SK-N-SH (cell line): ENCODE measurements at regions not wholly inside any gene's neighbourhood (a gene's known extent, or its start where the extent isn't known, plus 50 kb on each side); places are given as distances from the start of the nearest gene placed in this dataset.

ENCODE experiments used
- CTCF ChIA-PET: fragments of 300-600, 350-600 bp; formaldehyde crosslinking; extraction: SDS; loops from one replicate; lab custom pipeline; 2021; lab: Yijun Ruan, JAX
- POLR2A ChIA-PET: fragments of 350-600 bp; sonication (Branson Sonifier 250); formaldehyde crosslinking; extraction: SDS; loops from one replicate; lab custom pipeline; 2020; ENCODE audit warnings: antibody characterized with exemption, inconsistent platforms; lab: Yijun Ruan, JAX
- DNase-seq: peaks from one replicate; pipeline ENCODE4 v3.0.0; 2012
- H2AFZ ChIP-seq: fragments of 200-600 bp; sonication (generic); 2 replicates; pipeline ENCODE4 v1.8.1; 2016; ENCODE audit warnings: antibody characterized with exemption, mild to moderate bottlenecking, low read depth
- H3F3A ChIP-seq: fragments of 200-600 bp; sonication (generic); replicated peaks from 2 replicates; pipeline ENCODE3; 2016; ENCODE audit warnings: antibody characterized with exemption, mild to moderate bottlenecking; ENCODE audit not compliant: insufficient read depth
- H3K27ac ChIP-seq, 2 experiments: fragments of 200-500 bp in 1 of 2; fragments of 200-600 bp in 1 of 2; sonication (Bioruptor generic) in 1 of 2; sonication (generic), shearing (Covaris generic) in 1 of 2; 2 replicates each; pipeline versions ENCODE4 v1.5.1 to v1.6.1; 2014 to 2016; ENCODE audit warnings: low read depth in 2 of 2, inconsistent platforms in 1 of 2, low read length in 1 of 2, mild to moderate bottlenecking in 1 of 2, mixed read lengths in 1 of 2
- H3K27me3 ChIP-seq: fragments of 200-600 bp; sonication (generic), shearing (Covaris generic); 2 replicates; pipeline ENCODE4 v1.6.1; 2016; ENCODE audit warnings: mixed run types; ENCODE audit not compliant: insufficient read depth
- H3K36me3 ChIP-seq, 2 experiments: fragments of 200-500 bp in 1 of 2; fragments of 200-600 bp in 1 of 2; sonication (Bioruptor generic) in 1 of 2; sonication (generic) in 1 of 2; replicated peaks in 1 of 2; 2 replicates each; pipeline versions ENCODE3 to v1.5.1; 2014 to 2016; ENCODE audit warnings: low read length in 1 of 2, mild to moderate bottlenecking in 1 of 2; ENCODE audit not compliant: insufficient read depth in 2 of 2, control insufficient read depth in 1 of 2
- H3K4me1 ChIP-seq, 2 experiments: fragments of 200-500 bp in 1 of 2; fragments of 200-600 bp in 1 of 2; sonication (Bioruptor generic) in 1 of 2; sonication (generic), shearing (Covaris generic) in 1 of 2; 2 replicates each; pipeline versions ENCODE4 v1.5.1 to v1.6.1; 2014 to 2016; ENCODE audit warnings: low read depth in 1 of 2, low read length in 1 of 2, mixed run types in 1 of 2; ENCODE audit not compliant: insufficient read depth in 2 of 2, control insufficient read depth in 1 of 2
- H3K4me2 ChIP-seq: fragments of 200-600 bp; sonication (generic), shearing (Covaris generic); 2 replicates; pipeline ENCODE4 v1.6.1; 2017; ENCODE audit warnings: mixed run types
- H3K4me3 ChIP-seq, 2 experiments: fragments of 200-500 bp in 1 of 2; fragments of 200-600 bp in 1 of 2; sonication (Bioruptor generic) in 1 of 2; sonication (generic), shearing (Covaris generic) in 1 of 2; 2 replicates each; pipeline versions ENCODE4 v1.5.1 to v1.8.1; 2014 to 2016; ENCODE audit warnings: low read depth in 2 of 2, inconsistent platforms in 1 of 2, low read length in 1 of 2, mild to moderate bottlenecking in 1 of 2, mixed read lengths in 1 of 2, moderate library complexity in 1 of 2
- H3K79me2 ChIP-seq: fragments of 200-600 bp; sonication (generic); 2 replicates; pipeline ENCODE4 v1.8.1; 2017; ENCODE audit warnings: mild to moderate bottlenecking; ENCODE audit not compliant: insufficient read depth
- H3K9ac ChIP-seq: fragments of 200-600 bp; sonication (generic); 2 replicates; pipeline ENCODE4 v1.6.1; 2017; ENCODE audit warnings: mixed run types
- H3K9me2 ChIP-seq: fragments of 200-600 bp; sonication (generic); 2 replicates; pipeline ENCODE4 v1.6.1; 2017; ENCODE audit warnings: mixed run types
- H3K9me3 ChIP-seq: fragments of 200-600 bp; sonication (generic); 2 replicates; pipeline ENCODE4 v1.6.1; 2017; ENCODE audit warnings: mixed run types, mild to moderate bottlenecking, moderate library complexity
- H4K20me1 ChIP-seq: fragments of 200-600 bp; sonication (generic); 2 replicates; pipeline ENCODE4 v1.6.1; 2017; ENCODE audit warnings: mild to moderate bottlenecking, mixed run types; ENCODE audit not compliant: insufficient read depth
- CHD2 ChIP-seq: fragments of 150-350 bp; IDR thresholded peaks from 2 replicates; pipeline ENCODE4 v1.6.1; 2018; ENCODE audit warnings: low read length; ENCODE audit not compliant: partially characterized antibody
- ELF1 ChIP-seq: IDR thresholded peaks from 2 replicates; pipeline ENCODE4 v1.4.0; 2012
- EP300 ChIP-seq, 2 experiments: IDR thresholded peaks; 2 replicates each; pipeline versions ENCODE4 v1.4.0 to v1.6.1; 2012; ENCODE audit warnings: borderline replicate concordance in 1 of 2, low read depth in 1 of 2, low read length in 1 of 2
- EZH2phosphoT487 ChIP-seq: fragments of 200-600 bp; sonication (generic); IDR thresholded peaks from 2 replicates; pipeline ENCODE4 v1.6.1; 2017; ENCODE audit warnings: low read depth, mixed run types, mild to moderate bottlenecking, antibody characterized with exemption, moderate library complexity, borderline replicate concordance
- FOSL2 ChIP-seq: IDR thresholded peaks from 2 replicates; pipeline ENCODE4 v1.4.0; 2012; ENCODE audit warnings: low read depth, mild to moderate bottlenecking, moderate library complexity, borderline replicate concordance
- FOXJ3 ChIP-seq: sonication (generic); formaldehyde crosslinking; IDR thresholded peaks from 2 replicates; pipeline ENCODE4 v1.5.1; 2020; ENCODE audit warnings: mild to moderate bottlenecking, missing genetic modification reagents
- FOXM1 ChIP-seq: IDR thresholded peaks from 2 replicates; pipeline ENCODE4 v1.4.0; 2012; ENCODE audit warnings: low read depth, mild to moderate bottlenecking
- NFIC ChIP-seq: IDR thresholded peaks from 2 replicates; pipeline ENCODE4 v1.4.0; 2012; ENCODE audit warnings: borderline replicate concordance
- POLR2AphosphoS5 ChIP-seq: IDR thresholded peaks from 2 replicates; pipeline ENCODE4 v1.6.1; 2012; ENCODE audit warnings: low read depth, low read length
- REST ChIP-seq: IDR thresholded peaks from 2 replicates; pipeline ENCODE4 v1.6.1; 2012; ENCODE audit warnings: mild to moderate bottlenecking, low read depth, low read length, moderate library complexity
- RFX5 ChIP-seq: IDR thresholded peaks from 2 replicates; pipeline ENCODE4 v1.6.1; 2012; ENCODE audit warnings: mild to moderate bottlenecking, improper control_type of control experiment, low read length
- SIN3A ChIP-seq: IDR thresholded peaks from 2 replicates; pipeline ENCODE4 v1.6.1; 2012; ENCODE audit warnings: low read depth, mild to moderate bottlenecking, low read length, moderate library complexity, borderline replicate concordance
- TAF1 ChIP-seq: IDR thresholded peaks from 2 replicates; pipeline ENCODE4 v1.6.1; 2012; ENCODE audit warnings: low read depth, mild to moderate bottlenecking, low read length, moderate library complexity, borderline replicate concordance
- TCF12 ChIP-seq: IDR thresholded peaks from 2 replicates; pipeline ENCODE4 v1.4.0; 2012
- USF1 ChIP-seq: IDR thresholded peaks from 2 replicates; pipeline ENCODE4 v1.4.0; 2012; ENCODE audit warnings: low read depth, borderline replicate concordance
- YY1 ChIP-seq: IDR thresholded peaks from 2 replicates; pipeline ENCODE4 v1.4.0; 2012; ENCODE audit warnings: low read depth, mild to moderate bottlenecking
- ZBTB33 ChIP-seq: IDR thresholded peaks from 2 replicates; pipeline ENCODE4 v1.4.0; 2012; ENCODE audit warnings: low read depth, borderline replicate concordance

DNA sequence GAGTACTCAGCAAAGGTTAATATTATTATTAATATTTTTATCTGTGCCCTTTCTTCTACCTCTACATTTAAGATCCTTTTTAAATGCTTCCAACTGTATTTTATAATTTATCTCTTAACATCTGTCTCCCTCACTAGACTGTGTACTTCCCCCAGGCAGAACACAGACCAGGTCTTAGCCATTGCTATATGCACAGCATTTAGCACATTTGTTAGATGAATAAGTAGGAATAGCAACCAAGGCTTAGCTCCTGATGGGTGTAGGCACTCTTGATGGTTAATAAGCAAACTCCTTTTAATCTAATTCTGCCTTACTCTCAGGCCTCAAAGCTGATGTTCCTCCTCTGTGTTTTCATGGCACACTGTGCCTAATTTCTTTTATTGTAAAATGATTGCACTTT lies 83.7 kb upstream of the GNG12 start:
- Histone ChIP-seq H3K27ac (no peak overlapping the region), H3K4me1 (peaks cover 0 to 2% of the 10 kb centered on the region in 2 experiments; a peak in 1 of 4 replicates), H4K20me1 (no peaks in the 10 kb centered on the region), H3K9me3 (no peaks in the 10 kb centered on the region), H3K9ac (no peak overlapping the region), H3K36me3 (no peaks in the 10 kb centered on the region), H3K27me3 (no peaks in the 10 kb centered on the region), H3K4me2 (no peak overlapping the region), H3K79me2 (no peaks in the 10 kb centered on the region), H3K9me2 (no peaks in the 10 kb centered on the region), H3F3A (no peaks in the 10 kb centered on the region), H3K4me3 (no peak overlapping the region), H2AFZ (no peak overlapping the region)
- TF ChIP-seq EZH2phosphoT487: no peak
- TF ChIP-seq NFIC: no peak
- TF ChIP-seq TAF1: no peak
- TF ChIP-seq EP300 (IDR thresholded peaks at IDR 0.05; ENCODE audit: borderline replicate concordance in 1 of 2, low read depth in 1 of 2, low read length in 1 of 2): no peak
- no peak for TF ChIP-seq TCF12
- TF ChIP-seq REST: no peak
- TF ChIP-seq ELF1: no peak
- TF ChIP-seq POLR2AphosphoS5: no peak
- TF ChIP-seq YY1: no peak
- no peak for TF ChIP-seq FOSL2
- TF ChIP-seq USF1: no peak
- no peak for TF ChIP-seq FOXJ3 (CRISPR knock-in tag)
- no peak for TF ChIP-seq ZBTB33
- no peak for TF ChIP-seq RFX5
- TF ChIP-seq CHD2: no peak
- TF ChIP-seq SIN3A: no peak
- no peak for TF ChIP-seq FOXM1
- POLR2A ChIA-PET: no interaction called here
- DNase-seq: no peak
- CTCF ChIA-PET: interaction anchor here (0.6 to 1.5 kb wide), 2 partner anchors 12 to 18 kb away, joined by 3 to 5 read pairs; no protein-coding TSS in a partner anchor
